Hepatocyte (in vitro differentiated cells): ENCODE measurements at regions not wholly inside any gene's neighbourhood (a gene's known extent, or its start where the extent isn't known, plus 50 kb on each side); places are given as distances from the start of the nearest gene placed in this dataset.

Experiments
- CTCF ChIP-seq: fragments of 200-600 bp; sonication (generic); IDR thresholded peaks from 2 replicates; pipeline ENCODE4 v1.5.1; 2016; ENCODE audit warnings: antibody characterized with exemption, mild to moderate bottlenecking; ENCODE audit not compliant: poor library complexity
- EZH2 ChIP-seq: fragments of 200-600 bp; sonication (generic); IDR thresholded peaks from 2 replicates; pipeline ENCODE4 v1.6.1; 2016; ENCODE audit warnings: antibody characterized with exemption, mild to moderate bottlenecking, borderline replicate concordance
- EZH2phosphoT487 ChIP-seq: fragments of 200-600 bp; sonication (generic); IDR thresholded peaks from one replicate; pipeline ENCODE4 v1.6.1; 2018; ENCODE audit warnings: antibody characterized with exemption, mild to moderate bottlenecking, low read depth, moderate library complexity; ENCODE audit not compliant: unreplicated experiment, severe bottlenecking

- TF ChIP-seq CTCF (no peak), EZH2 (no peak), EZH2phosphoT487 (no peak)
Measured at GRCh38 chr4:138912704-138913340, 102.8 kb upstream of the NOCT start.
